Peyer's patch (tissue), 4 donors: ENCODE measurements at regions not wholly inside any gene's neighbourhood (a gene's known extent, or its start where the extent isn't known, plus 50 kb on each side); places are given as distances from the start of the nearest gene placed in this dataset.

Source experiments
- POLR2A ChIP-seq, 2 donors: fragments of 450-650 bp; IDR thresholded peaks; one replicate each; pipeline ENCODE4 v1.5.1; 2017; ENCODE audit warnings: antibody characterized with exemption in 2 of 2, mild to moderate bottlenecking in 2 of 2, moderate library complexity in 2 of 2
- TF ChIP-seq, protein P1 (sequence below), 6 experiments: fragments of 450-650 bp in 4 of 6; fragments of 200-600 bp in 2 of 6; sonication (generic) in 1 of 6; IDR thresholded peaks; one replicate each; pipeline ENCODE4 v1.5.1; 2017 to 2019; ENCODE audit warnings: antibody characterized with exemption in 6 of 6, mild to moderate bottlenecking in 3 of 6, moderate library complexity in 1 of 6

DNA sequence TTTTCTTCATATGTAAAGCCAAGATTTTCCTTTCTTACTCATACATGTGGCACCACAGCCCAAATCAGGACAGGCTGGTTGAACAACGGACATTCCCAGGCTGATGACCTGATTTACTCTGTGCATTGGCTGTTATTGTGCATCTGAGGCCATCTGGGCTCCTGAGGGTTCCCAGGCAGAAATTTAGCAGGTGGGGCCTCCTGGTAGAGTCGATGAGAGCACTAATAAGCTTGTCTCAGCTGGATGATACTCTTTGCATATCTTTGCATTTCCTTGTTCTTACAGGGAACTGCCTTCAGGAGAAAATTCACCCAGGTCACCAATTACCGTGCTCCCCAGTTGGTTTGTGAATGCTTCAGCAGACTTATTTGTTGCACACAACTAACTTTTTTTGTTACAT, 605.1 kb downstream of the ELAVL2 start:
- TF ChIP-seq, protein P1, sequence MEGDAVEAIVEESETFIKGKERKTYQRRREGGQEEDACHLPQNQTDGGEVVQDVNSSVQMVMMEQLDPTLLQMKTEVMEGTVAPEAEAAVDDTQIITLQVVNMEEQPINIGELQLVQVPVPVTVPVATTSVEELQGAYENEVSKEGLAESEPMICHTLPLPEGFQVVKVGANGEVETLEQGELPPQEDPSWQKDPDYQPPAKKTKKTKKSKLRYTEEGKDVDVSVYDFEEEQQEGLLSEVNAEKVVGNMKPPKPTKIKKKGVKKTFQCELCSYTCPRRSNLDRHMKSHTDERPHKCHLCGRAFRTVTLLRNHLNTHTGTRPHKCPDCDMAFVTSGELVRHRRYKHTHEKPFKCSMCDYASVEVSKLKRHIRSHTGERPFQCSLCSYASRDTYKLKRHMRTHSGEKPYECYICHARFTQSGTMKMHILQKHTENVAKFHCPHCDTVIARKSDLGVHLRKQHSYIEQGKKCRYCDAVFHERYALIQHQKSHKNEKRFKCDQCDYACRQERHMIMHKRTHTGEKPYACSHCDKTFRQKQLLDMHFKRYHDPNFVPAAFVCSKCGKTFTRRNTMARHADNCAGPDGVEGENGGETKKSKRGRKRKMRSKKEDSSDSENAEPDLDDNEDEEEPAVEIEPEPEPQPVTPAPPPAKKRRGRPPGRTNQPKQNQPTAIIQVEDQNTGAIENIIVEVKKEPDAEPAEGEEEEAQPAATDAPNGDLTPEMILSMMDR (IDR thresholded peaks at IDR 0.05), result no peak
- no peak for TF ChIP-seq POLR2A (IDR thresholded peaks at IDR 0.05)
